Keratinocyte (primary cell): ENCODE measurements at regions not wholly inside any gene's neighbourhood (a gene's known extent, or its start where the extent isn't known, plus 50 kb on each side); places are given as distances from the start of the nearest gene placed in this dataset.

Experiments used
- DNase-seq: peaks from one replicate; pipeline ENCODE4 v3.0.0-alpha.2; 2011; ENCODE audit warnings: low read depth, missing footprints, low spot score
- FAIRE-seq: peaks from 2 replicates; lab custom pipeline; 2011; peaks lifted over from hg19 to GRCh38; lab: Jason Lieb, UNC
- H2AFZ ChIP-seq: 2 replicates; pipeline ENCODE4 v1.6.0; 2012; ENCODE audit warnings: low read length, control low read depth, inconsistent platforms; ENCODE audit not compliant: control insufficient read depth
- H3K27ac ChIP-seq: 2 replicates; pipeline ENCODE4 v1.5.1; 2011; ENCODE audit warnings: low read length; ENCODE audit not compliant: control insufficient read depth, insufficient read depth
- H3K27me3 ChIP-seq: 3 replicates; pipeline ENCODE4 v1.6.0; 2011; ENCODE audit warnings: low read length; ENCODE audit not compliant: control insufficient read depth, insufficient read depth; ENCODE audit errors: extremely low read depth
- H3K36me3 ChIP-seq, 2 experiments: 2 replicates in 1 of 2; 3 replicates in 1 of 2; pipeline ENCODE4 v1.5.1; 2011; ENCODE audit warnings: low read length in 2 of 2, mild to moderate bottlenecking in 1 of 2; ENCODE audit not compliant: control insufficient read depth in 2 of 2, insufficient read depth in 2 of 2; ENCODE audit errors: extremely low read depth in 1 of 2
- H3K4me1 ChIP-seq: 3 replicates; pipeline ENCODE4 v1.5.1; 2011; ENCODE audit warnings: low read length; ENCODE audit not compliant: control insufficient read depth, insufficient read depth; ENCODE audit errors: extremely low read depth
- H3K4me2 ChIP-seq: 3 replicates; pipeline ENCODE4 v1.6.0; 2011; ENCODE audit warnings: low read depth, low read length; ENCODE audit not compliant: control insufficient read depth, insufficient read depth; ENCODE audit errors: extremely low read depth
- H3K4me3 ChIP-seq, 3 experiments: fragments of 200-600 bp in 1 of 3; sonication (generic) in 1 of 3; 2 replicates in 2 of 3; 3 replicates in 1 of 3; pipeline ENCODE4 v1.5.1; 2011 to 2016; ENCODE audit warnings: low read length in 3 of 3, mild to moderate bottlenecking in 3 of 3, control low read depth in 2 of 3, inconsistent platforms in 1 of 3, low read depth in 1 of 3, mixed read lengths in 1 of 3, mixed run types in 1 of 3, moderate library complexity in 1 of 3; ENCODE audit not compliant: control insufficient read depth in 2 of 3, insufficient read depth in 2 of 3; ENCODE audit errors: extremely low read depth in 1 of 3
- H3K79me2 ChIP-seq: 2 replicates; pipeline ENCODE4 v1.6.0; 2012; ENCODE audit warnings: low read length; ENCODE audit not compliant: control insufficient read depth, insufficient read depth
- H3K9ac ChIP-seq: 3 replicates; pipeline ENCODE4 v1.6.0; 2011; ENCODE audit warnings: low read length; ENCODE audit not compliant: control insufficient read depth, insufficient read depth; ENCODE audit errors: extremely low read depth
- H3K9me1 ChIP-seq: 3 replicates; pipeline ENCODE4 v1.6.0; 2011; ENCODE audit warnings: low read length; ENCODE audit not compliant: control insufficient read depth, insufficient read depth; ENCODE audit errors: extremely low read depth
- H3K9me3 ChIP-seq: 2 replicates; pipeline ENCODE4 v1.5.1; 2012; ENCODE audit warnings: low read depth, low read length; ENCODE audit not compliant: control insufficient read depth
- H4K20me1 ChIP-seq: 3 replicates; pipeline ENCODE4 v1.6.0; 2011; ENCODE audit warnings: low read length; ENCODE audit not compliant: control insufficient read depth, insufficient read depth; ENCODE audit errors: extremely low read depth
- EZH2 ChIP-seq: IDR thresholded peaks from one replicate; pipeline ENCODE4 v1.6.1; 2012; ENCODE audit warnings: inconsistent platforms, mild to moderate bottlenecking, low read length, moderate library complexity
- dilution Hi-C: fragments of 300-500 bp; cut with MboI; formaldehyde crosslinking; loops from one replicate; pipeline ENCODE4 v1.7.0; 2020; ENCODE audit warnings: low sequenced_read_pairs; ENCODE audit not compliant: extremely low pct_ligation_motif_present
- TF ChIP-seq, protein P1 (sequence below), 3 experiments: IDR thresholded peaks in 1 of 3; conservative IDR thresholded peaks in 1 of 3; optimal IDR thresholded peaks in 1 of 3; 2 replicates in 2 of 3; 3 replicates in 1 of 3; pipeline versions ENCODE3 to v1.5.1; 2011; ENCODE audit warnings: low read length in 3 of 3, mild to moderate bottlenecking in 3 of 3, moderate library complexity in 2 of 3, control low read depth in 1 of 3, inconsistent platforms in 1 of 3; ENCODE audit not compliant: insufficient read depth in 2 of 3; ENCODE audit errors: extremely low read depth in 1 of 3

DNA sequence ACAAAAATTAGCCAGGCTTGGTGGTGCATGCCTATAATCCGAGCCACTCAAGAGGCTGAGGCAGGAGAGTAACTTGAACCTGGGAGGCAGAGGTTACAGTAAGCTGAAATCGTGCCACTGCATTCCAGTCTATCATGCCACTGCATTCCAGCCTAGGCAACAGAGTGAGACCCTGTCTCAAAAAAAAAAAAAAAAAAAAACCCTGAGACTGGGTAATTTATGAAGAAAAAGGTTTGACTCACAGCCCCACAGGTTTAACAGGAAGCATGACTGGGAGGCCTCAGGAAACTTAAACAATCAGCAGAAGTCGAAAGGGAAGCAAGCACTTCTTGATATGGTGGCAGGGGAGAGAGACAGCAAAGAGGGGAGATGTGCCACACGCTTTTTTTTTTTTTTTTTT, 123.2 kb downstream of the GXYLT1 start:
- Histone ChIP-seq H3K27ac (no peak overlapping the region), H2AFZ (no peak overlapping the region), H3K4me1 (peaks cover 6% of the 10 kb centered on the region), H3K9me1 (no peaks in the 10 kb centered on the region), H3K79me2 (no peaks in the 10 kb centered on the region), H3K27me3 (no peaks in the 10 kb centered on the region), H3K4me3 (no peak overlapping the region), H3K9ac (no peak overlapping the region), H4K20me1 (no peaks in the 10 kb centered on the region), H3K4me2 (no peak overlapping the region), H3K9me3 (no peaks in the 10 kb centered on the region), H3K36me3 (no peaks in the 10 kb centered on the region)
- TF ChIP-seq, protein P1, sequence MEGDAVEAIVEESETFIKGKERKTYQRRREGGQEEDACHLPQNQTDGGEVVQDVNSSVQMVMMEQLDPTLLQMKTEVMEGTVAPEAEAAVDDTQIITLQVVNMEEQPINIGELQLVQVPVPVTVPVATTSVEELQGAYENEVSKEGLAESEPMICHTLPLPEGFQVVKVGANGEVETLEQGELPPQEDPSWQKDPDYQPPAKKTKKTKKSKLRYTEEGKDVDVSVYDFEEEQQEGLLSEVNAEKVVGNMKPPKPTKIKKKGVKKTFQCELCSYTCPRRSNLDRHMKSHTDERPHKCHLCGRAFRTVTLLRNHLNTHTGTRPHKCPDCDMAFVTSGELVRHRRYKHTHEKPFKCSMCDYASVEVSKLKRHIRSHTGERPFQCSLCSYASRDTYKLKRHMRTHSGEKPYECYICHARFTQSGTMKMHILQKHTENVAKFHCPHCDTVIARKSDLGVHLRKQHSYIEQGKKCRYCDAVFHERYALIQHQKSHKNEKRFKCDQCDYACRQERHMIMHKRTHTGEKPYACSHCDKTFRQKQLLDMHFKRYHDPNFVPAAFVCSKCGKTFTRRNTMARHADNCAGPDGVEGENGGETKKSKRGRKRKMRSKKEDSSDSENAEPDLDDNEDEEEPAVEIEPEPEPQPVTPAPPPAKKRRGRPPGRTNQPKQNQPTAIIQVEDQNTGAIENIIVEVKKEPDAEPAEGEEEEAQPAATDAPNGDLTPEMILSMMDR (optimal IDR thresholded peaks at IDR 0.05 in 1 of 3, IDR thresholded peaks at IDR 0.05 in 1 of 3, conservative IDR thresholded peaks at IDR 0.05 in 1 of 3; ENCODE audit: extremely low read depth in 1 of 3, insufficient read depth in 2 of 3, low read length in 3 of 3): no peak
- no peak for TF ChIP-seq EZH2
- dilution Hi-C loops: no loop called here
- FAIRE-seq: no peak
- no peak for DNase-seq

GRCh38 chr12:42020226-42020625, 124.4 kb downstream of the GXYLT1 start:
- FAIRE-seq (no peak), DNase-seq (no peak)
- dilution Hi-C loops: no loop called here
- Histone ChIP-seq H3K9me3 (no peaks in the 10 kb centered on the region), H3K4me2 (no peak overlapping the region), H4K20me1 (no peaks in the 10 kb centered on the region), H3K79me2 (no peaks in the 10 kb centered on the region), H3K4me1 (peaks cover 6% of the 10 kb centered on the region), H3K9ac (no peak overlapping the region), H3K9me1 (no peaks in the 10 kb centered on the region), H3K4me3 (no peak overlapping the region), H2AFZ (no peak overlapping the region), H3K36me3 (no peaks in the 10 kb centered on the region), H3K27me3 (no peaks in the 10 kb centered on the region), H3K27ac (no peak overlapping the region)
- no peak for TF ChIP-seq EZH2
- TF ChIP-seq, protein P1 (optimal IDR thresholded peaks at IDR 0.05 in 1 of 3, IDR thresholded peaks at IDR 0.05 in 1 of 3, conservative IDR thresholded peaks at IDR 0.05 in 1 of 3; ENCODE audit: extremely low read depth in 1 of 3, insufficient read depth in 2 of 3, low read length in 3 of 3): no peak
